Left lung (tissue), 4 donors: ENCODE measurements at regions not wholly inside any gene's neighbourhood (a gene's known extent, or its start where the extent isn't known, plus 50 kb on each side); places are given as distances from the start of the nearest gene placed in this dataset.
"Not testable (repeated sequence)": the region's sequence is repeated elsewhere in the genome, so short reads cannot be mapped to it uniquely, and the experiment has no call there.

Experiments used
- ATAC-seq: fragments of 200-7000 bp; cut with Tn5 transposase; one replicate; pipeline ENCODE4 v1.9.1; 2020; ENCODE audit warnings: moderate library complexity
- DNase-seq, 4 donors: peaks; one replicate each; pipeline ENCODE4 v3.0.0-alpha.2; 2013 to 2020
- H3K27ac ChIP-seq, 2 donors: fragments of 200-600 bp; sonication (generic) in 1 of 2; one replicate each; pipeline versions ENCODE4 v1.5.0 to v1.8.0; 2020 to 2021
- H3K27me3 ChIP-seq, 2 donors: fragments of 200-600 bp; sonication (generic) in 1 of 2; one replicate each; pipeline versions ENCODE4 v1.5.0 to v1.8.0; 2020 to 2021
- H3K36me3 ChIP-seq, 2 donors: fragments of 200-600 bp; sonication (generic) in 1 of 2; one replicate each; pipeline versions ENCODE4 v1.5.0 to v1.8.0; 2020 to 2021
- H3K4me1 ChIP-seq, 2 donors: fragments of 200-600 bp; one replicate each; pipeline ENCODE4 v1.8.0; 2021
- H3K4me3 ChIP-seq, 2 donors: fragments of 200-600 bp; sonication (generic) in 1 of 2; one replicate each; pipeline versions ENCODE4 v1.5.0 to v1.8.0; 2020 to 2021; ENCODE audit warnings: mild to moderate bottlenecking in 1 of 2
- H3K9me3 ChIP-seq, 2 donors: fragments of 200-600 bp; sonication (generic) in 1 of 2; one replicate each; pipeline versions ENCODE4 v1.5.0 to v1.8.0; 2020 to 2021
- intact Hi-C, 2 donors: fragments of 100-400 bp; cut with DNase I; formaldehyde crosslinking; loops; one replicate each; pipeline versions ENCODE4 v1.11.2 to v1.14.2; 2022
- TF ChIP-seq, protein P1 (sequence below), 2 donors: fragments of 200-600 bp; sonication (generic) in 1 of 2; IDR thresholded peaks; one replicate each; pipeline versions ENCODE4 v1.5.0 to v1.8.0; 2021; ENCODE audit warnings: antibody characterized with exemption in 2 of 2
- donor health status: DM: no; HTN: yes; CAD: no.
- donor health status: DM: no; HTN: no; CAD: no.

DNA sequence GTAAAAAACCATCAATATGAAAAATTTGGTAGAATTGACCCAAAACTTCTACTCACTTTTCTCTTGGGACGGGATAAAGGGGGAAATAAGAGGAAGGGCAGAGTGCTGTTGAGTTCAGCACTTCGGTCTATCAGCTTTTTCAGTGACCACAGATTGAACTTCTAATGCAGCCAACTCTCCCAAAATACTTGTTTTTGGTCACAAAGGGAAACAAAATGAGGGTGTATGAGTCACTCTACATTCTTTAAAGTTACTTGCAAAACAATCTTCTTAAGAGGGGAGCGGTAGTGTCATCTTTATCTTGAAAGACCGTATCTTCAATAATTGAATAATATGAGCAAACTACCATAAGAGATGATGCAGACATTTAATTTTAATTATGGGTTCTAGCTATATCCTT is 661.3 kb downstream of the CD109 start:
- no peak overlapping the region for H3K4me3 ChIP-seq
- H3K9me3 ChIP-seq = no peaks in the 10 kb centered on the region
- H3K27ac ChIP-seq = no peak overlapping the region
- TF ChIP-seq, protein P1, sequence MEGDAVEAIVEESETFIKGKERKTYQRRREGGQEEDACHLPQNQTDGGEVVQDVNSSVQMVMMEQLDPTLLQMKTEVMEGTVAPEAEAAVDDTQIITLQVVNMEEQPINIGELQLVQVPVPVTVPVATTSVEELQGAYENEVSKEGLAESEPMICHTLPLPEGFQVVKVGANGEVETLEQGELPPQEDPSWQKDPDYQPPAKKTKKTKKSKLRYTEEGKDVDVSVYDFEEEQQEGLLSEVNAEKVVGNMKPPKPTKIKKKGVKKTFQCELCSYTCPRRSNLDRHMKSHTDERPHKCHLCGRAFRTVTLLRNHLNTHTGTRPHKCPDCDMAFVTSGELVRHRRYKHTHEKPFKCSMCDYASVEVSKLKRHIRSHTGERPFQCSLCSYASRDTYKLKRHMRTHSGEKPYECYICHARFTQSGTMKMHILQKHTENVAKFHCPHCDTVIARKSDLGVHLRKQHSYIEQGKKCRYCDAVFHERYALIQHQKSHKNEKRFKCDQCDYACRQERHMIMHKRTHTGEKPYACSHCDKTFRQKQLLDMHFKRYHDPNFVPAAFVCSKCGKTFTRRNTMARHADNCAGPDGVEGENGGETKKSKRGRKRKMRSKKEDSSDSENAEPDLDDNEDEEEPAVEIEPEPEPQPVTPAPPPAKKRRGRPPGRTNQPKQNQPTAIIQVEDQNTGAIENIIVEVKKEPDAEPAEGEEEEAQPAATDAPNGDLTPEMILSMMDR (IDR thresholded peaks at IDR 0.05) = no peak
- DNase-seq = no peak
- no peaks in the 10 kb centered on the region for H3K36me3 ChIP-seq
- H3K27me3 ChIP-seq = no peaks in the 10 kb centered on the region
- ATAC-seq = no peak
- intact Hi-C loops = no loop called here
- H3K4me1 ChIP-seq = no peaks in the 10 kb centered on the region

DNA sequence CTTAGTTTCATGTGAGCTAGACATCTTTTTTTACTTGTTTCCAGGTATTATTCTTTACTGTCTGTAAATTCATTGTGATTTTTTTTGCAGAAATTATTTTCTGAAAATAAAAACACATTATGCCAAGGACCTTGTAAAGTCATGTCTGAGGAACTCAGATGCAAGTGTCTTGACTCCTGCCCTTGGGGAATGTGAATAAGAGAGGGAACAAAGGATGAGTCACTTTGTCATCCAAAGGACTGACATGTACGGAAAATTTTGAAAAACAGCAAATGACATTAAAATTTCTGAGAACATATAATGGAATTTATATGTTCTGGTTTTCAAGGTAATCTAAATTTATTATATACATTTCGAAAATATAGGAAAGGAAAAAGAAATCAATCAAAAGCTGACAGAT is 660.4 kb downstream of the CD109 start:
- Histone ChIP-seq H3K4me1 (no peaks in the 10 kb centered on the region), H3K9me3 (no peaks in the 10 kb centered on the region), H3K27ac (no peak overlapping the region), H3K27me3 (no peaks in the 10 kb centered on the region), H3K4me3 (no peak overlapping the region), H3K36me3 (no peaks in the 10 kb centered on the region)
- TF ChIP-seq, protein P1 (IDR thresholded peaks at IDR 0.05) = no peak
- ATAC-seq = no peak
- DNase-seq = no peak
- intact Hi-C loops = no loop called here

DNA sequence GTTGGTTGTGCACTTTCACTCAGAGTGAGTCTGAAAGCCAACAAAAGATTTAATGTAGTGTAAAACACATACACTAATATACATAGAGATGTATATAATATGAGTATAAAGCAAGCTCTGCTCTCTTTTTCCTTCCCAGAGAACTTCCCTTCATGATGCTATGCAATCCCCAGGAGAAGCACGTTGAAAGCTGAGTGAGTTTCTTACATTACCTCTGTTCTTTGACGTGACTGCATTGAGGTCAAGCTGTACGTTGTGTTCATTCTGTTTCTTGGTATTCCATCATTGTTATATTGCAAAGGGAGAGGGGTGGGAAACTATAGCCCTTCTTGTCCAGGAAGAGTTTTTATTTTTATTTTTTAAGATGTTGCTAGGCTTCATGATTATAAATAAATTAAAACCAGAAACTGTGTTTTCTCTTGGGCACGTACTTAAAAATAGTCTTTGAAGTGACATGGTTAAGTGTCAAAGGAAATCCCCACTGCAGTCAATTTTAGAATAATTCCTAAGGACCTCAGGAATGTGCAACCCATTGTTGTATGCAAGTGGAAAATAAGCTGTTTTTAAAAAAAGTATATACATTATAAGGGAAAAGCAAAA is 651.0 kb downstream of the CD109 start:
- TF ChIP-seq, protein P1 (IDR thresholded peaks at IDR 0.05) = no peak
- Histone ChIP-seq H3K9me3 (no peaks in the 10 kb centered on the region), H3K27ac (no peak overlapping the region), H3K36me3 (no peaks in the 10 kb centered on the region), H3K27me3 (no peaks in the 10 kb centered on the region), H3K4me1 (no peaks in the 10 kb centered on the region), H3K4me3 (no peak overlapping the region)
- intact Hi-C loops = no loop called here
- no peak for ATAC-seq
- DNase-seq = no peak

DNA sequence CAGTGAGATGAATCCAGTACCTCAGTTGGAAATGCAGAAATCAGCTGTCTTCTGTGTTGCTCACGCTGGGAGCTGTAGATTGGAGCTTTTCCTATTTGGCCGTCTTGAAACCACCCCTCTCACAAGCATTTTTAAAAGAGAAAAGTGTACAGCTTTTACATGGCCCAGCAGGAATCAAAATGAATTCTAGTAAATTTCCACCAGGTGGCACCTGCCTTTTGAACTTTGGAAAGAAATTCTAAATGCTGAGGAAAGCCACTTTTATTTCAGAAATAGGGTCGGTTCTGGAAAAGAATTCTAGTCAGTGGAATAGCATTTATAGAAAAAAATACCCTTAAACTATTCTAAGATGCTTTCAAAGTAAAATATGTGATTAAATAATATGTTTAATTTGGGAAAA is 647.8 kb downstream of the CD109 start:
- Histone ChIP-seq H3K4me3 (no peak overlapping the region), H3K36me3 (no peaks in the 10 kb centered on the region), H3K9me3 (no peaks in the 10 kb centered on the region), H3K27ac (no peak overlapping the region), H3K27me3 (no peaks in the 10 kb centered on the region), H3K4me1 (no peaks in the 10 kb centered on the region)
- TF ChIP-seq, protein P1 (IDR thresholded peaks at IDR 0.05) = peak in 1 of 2 donors; percentile 9
- intact Hi-C loops = no loop called here
- DNase-seq (no peak), ATAC-seq (peak; percentile 22)

DNA sequence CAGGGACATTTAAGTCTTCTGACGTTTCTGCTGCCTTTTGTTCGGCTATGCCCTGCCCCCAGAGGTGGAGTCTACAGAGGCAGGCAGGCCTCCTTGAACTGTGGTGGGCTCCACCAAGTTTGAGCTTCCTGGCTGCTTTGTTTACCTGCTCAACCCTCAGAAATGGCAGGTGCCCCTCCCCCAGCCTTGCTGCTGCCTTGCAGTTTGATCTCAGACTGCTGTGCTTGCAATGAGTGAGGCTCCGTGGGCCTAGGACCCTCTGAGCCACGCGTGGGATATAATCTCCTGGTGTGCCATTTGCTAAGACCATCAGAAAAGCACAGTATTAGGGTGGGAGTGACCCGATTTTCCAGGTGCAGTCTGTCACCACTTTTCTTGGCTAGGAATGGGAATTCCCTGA is 647.3 kb downstream of the CD109 start:
- H3K36me3 ChIP-seq, DNase-seq, ATAC-seq, H3K27me3 ChIP-seq, H3K4me3 ChIP-seq, H3K27ac ChIP-seq, H3K4me1 ChIP-seq, intact Hi-C loops, H3K9me3 ChIP-seq: not testable (repeated sequence)

DNA sequence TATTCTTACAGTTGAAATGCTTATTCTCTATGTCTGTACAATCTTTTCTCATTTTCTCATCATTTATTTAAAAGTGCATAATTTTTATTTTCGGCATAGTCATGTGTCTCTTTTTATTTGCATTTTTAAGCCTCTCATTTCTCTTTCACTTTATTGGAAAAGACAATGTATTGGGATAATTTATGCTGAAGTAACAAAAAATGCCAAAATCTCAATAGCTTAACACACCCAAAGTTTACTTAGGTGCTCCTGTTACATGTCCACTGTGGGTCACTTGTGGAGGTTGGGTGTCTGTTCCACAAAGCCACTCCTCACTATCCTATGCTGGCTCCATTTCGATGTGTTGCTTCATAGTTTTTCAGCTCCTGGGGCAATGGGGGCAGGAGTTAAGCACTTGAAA is 638.7 kb downstream of the CD109 start:
- intact Hi-C loops = no loop called here
- Histone ChIP-seq H3K27ac (no peak overlapping the region), H3K9me3 (no peaks in the 10 kb centered on the region), H3K4me3 (no peak overlapping the region), H3K27me3 (no peaks in the 10 kb centered on the region), H3K36me3 (no peaks in the 10 kb centered on the region), H3K4me1 (no peaks in the 10 kb centered on the region)
- DNase-seq = no peak
- TF ChIP-seq, protein P1 (IDR thresholded peaks at IDR 0.05) = no peak
- ATAC-seq = no peak
